GM12878 (cell line): ENCODE measurements at regions not wholly inside any gene's neighbourhood (a gene's known extent, or its start where the extent isn't known, plus 50 kb on each side); places are given as distances from the start of the nearest gene placed in this dataset.

Experiments
- ATAC-seq: fragments of 200-7000 bp; cut with Tn5 transposase; 3 replicates; pipeline ENCODE4 v1.9.1; 2020; ENCODE audit warnings: mild to moderate bottlenecking, moderate library complexity
- BruUV-seq: library from RNA; stranded (reverse); fragments of 400-500 nt; replicated peaks from 2 replicates; lab custom pipeline; 2021; lab: Mats Ljungman, UMichigan
- CTCF ChIA-PET: fragments of 300-600 bp; sonication (Branson Sonifier 250); formaldehyde crosslinking; extraction: SDS; loops from one replicate; lab custom pipeline; 2021; ENCODE audit warnings: inconsistent platforms; lab: Yijun Ruan, JAX
- POLR2A ChIA-PET: fragments of 350-600 bp; formaldehyde crosslinking; extraction: SDS; loops from one replicate; lab custom pipeline; 2021; ENCODE audit warnings: inconsistent platforms; lab: Charles Lee
- RAD21 ChIA-PET: fragments of 300-600 bp; sonication (Branson Sonifier 250); formaldehyde crosslinking; loops from one replicate; lab custom pipeline; 2023; ENCODE audit warnings: antibody characterized with exemption; ENCODE audit not compliant: unreplicated experiment; lab: Charles Lee
- SMC1A ChIA-PET: fragments of 300-600 bp; sonication (Branson Sonifier 250); formaldehyde crosslinking; loops from one replicate; lab custom pipeline; 2023; ENCODE audit not compliant: unreplicated experiment, uncharacterized antibody; lab: Charles Lee
- DNase-seq: peaks from one replicate; pipeline ENCODE4 v3.0.0-alpha.2; 2011; ENCODE audit warnings: low read depth, low spot score
- FAIRE-seq: peaks from 3 replicates; lab custom pipeline; 2011; peaks lifted over from hg19 to GRCh38; lab: Jason Lieb, UNC
- H2AFZ ChIP-seq: 2 replicates; pipeline ENCODE4 v1.6.0; 2011; ENCODE audit warnings: low read depth, low read length, control low read depth; ENCODE audit not compliant: control insufficient read depth
- H3K27ac ChIP-seq: 2 replicates; pipeline ENCODE4 v1.5.1; 2011; ENCODE audit warnings: control low read depth; ENCODE audit not compliant: control insufficient read depth, insufficient read depth
- H3K27me3 ChIP-seq, 2 experiments: replicated peaks in 1 of 2; 2 replicates each; pipeline versions ENCODE4 v1.6.0 to v1.6.1; 2011; ENCODE audit warnings: low read length in 1 of 2; ENCODE audit not compliant: control insufficient read depth in 2 of 2, insufficient read depth in 2 of 2
- H3K36me3 ChIP-seq, 2 experiments: 2 replicates each; pipeline ENCODE4 v1.5.1; 2011; ENCODE audit warnings: low read length in 1 of 2; ENCODE audit not compliant: control insufficient read depth in 2 of 2, insufficient read depth in 2 of 2
- H3K4me1 ChIP-seq: 2 replicates; pipeline ENCODE4 v1.6.1; 2011; ENCODE audit warnings: mild to moderate bottlenecking, low read length, moderate library complexity, mixed read lengths; ENCODE audit not compliant: control insufficient read depth, insufficient read depth
- H3K4me2 ChIP-seq: 2 replicates; pipeline ENCODE4 v1.6.0; 2011; ENCODE audit warnings: control low read depth; ENCODE audit not compliant: control insufficient read depth, insufficient read depth
- H3K4me3 ChIP-seq: fragments of 200-600 bp; sonication (generic); 2 replicates; pipeline ENCODE4 v1.5.1; 2016
- H3K79me2 ChIP-seq: 2 replicates; pipeline ENCODE4 v1.6.0; 2011; ENCODE audit warnings: low read length; ENCODE audit not compliant: control insufficient read depth, insufficient read depth
- H3K9ac ChIP-seq: 2 replicates; pipeline ENCODE4 v1.8.0; 2011; ENCODE audit warnings: low read length, control low read depth, mixed read lengths; ENCODE audit not compliant: control insufficient read depth, insufficient read depth
- H3K9me3 ChIP-seq: replicated peaks from 3 replicates; pipeline ENCODE4 v1.5.1; 2011; ENCODE audit warnings: mild to moderate bottlenecking, low read length; ENCODE audit not compliant: control insufficient read depth, insufficient read depth
- H4K20me1 ChIP-seq: 2 replicates; pipeline ENCODE4 v1.6.0; 2011; ENCODE audit not compliant: control insufficient read depth, insufficient read depth
- BCL11A ChIP-seq: IDR thresholded peaks from 2 replicates; pipeline ENCODE4 v1.6.1; 2011; ENCODE audit warnings: low read depth, low read length
- NR2C2 ChIP-seq: IDR thresholded peaks from 2 replicates; pipeline ENCODE4 v1.6.1; 2011; ENCODE audit warnings: borderline replicate concordance, low read depth; ENCODE audit not compliant: control insufficient read depth, insufficient read length
- PBX3 ChIP-seq: IDR thresholded peaks from 2 replicates; pipeline ENCODE4 v1.6.1; 2011; ENCODE audit warnings: mild to moderate bottlenecking, low read depth, low read length, moderate library complexity; ENCODE audit not compliant: insufficient replicate concordance
- REST ChIP-seq: IDR thresholded peaks from 2 replicates; pipeline ENCODE4 v1.6.1; 2012; ENCODE audit warnings: mild to moderate bottlenecking, low read depth, low read length
- SRF ChIP-seq, 2 experiments: IDR thresholded peaks; 2 replicates each; pipeline ENCODE4 v1.6.1; 2011; ENCODE audit warnings: low read depth in 2 of 2, low read length in 2 of 2, mild to moderate bottlenecking in 1 of 2, moderate library complexity in 1 of 2
- SUPT20H ChIP-seq: IDR thresholded peaks from 2 replicates; pipeline ENCODE4 v1.6.1; 2011; ENCODE audit warnings: low read depth, mild to moderate bottlenecking, low read length, moderate library complexity, borderline replicate concordance; ENCODE audit not compliant: control insufficient read depth
- WGBS: methylation state at CpG from one replicate; pipeline ENCODE4 v1.1.6; 2016; ENCODE audit warnings: low lambda C conversion rate; ENCODE audit not compliant: insufficient replicate concordance, insufficient coverage; ENCODE audit errors: missing lambda C conversion rate; 5-methylcytosine and 5-hydroxymethylcytosine counted together
- in situ Hi-C: fragments of 300-500 bp; cut with MboI; formaldehyde crosslinking; loops from 9 replicates; pipeline ENCODE4 v1.14.3; 2018; ENCODE audit warnings: mixed read lengths
- intact Hi-C: fragments of 100-400 bp; cut with micrococcal nuclease; formaldehyde crosslinking; loops from one replicate; pipeline ENCODE4 v1.14.2; 2022; ENCODE audit not compliant: unreplicated experiment
- TF ChIP-seq, protein P1 (sequence below): IDR thresholded peaks from 2 replicates; pipeline ENCODE4 v1.6.1; 2012; ENCODE audit warnings: improper control_type of control experiment, low read depth, low read length; ENCODE audit not compliant: insufficient replicate concordance

DNA sequence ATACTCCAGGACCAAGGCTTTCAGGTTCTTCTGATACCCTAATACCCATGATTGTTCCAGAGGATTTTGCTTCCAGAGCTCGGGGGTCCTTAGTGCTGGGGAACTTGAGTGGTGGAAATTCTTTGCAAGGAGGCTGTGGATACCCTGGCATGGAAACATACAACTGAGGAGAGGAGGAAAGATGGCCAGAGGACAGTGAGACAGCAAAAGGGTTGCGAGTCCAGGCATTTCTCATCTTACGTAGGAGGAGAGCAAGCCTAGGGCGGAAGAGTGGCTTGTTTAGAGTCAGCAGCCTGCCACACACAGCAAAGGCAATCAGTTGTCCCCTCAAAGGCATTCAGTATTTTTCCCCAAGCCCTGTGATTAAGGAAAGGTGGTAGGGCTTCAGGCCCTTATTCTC lies 73.5 kb downstream of the ADM start (continued):
- TF ChIP-seq, protein P1, sequence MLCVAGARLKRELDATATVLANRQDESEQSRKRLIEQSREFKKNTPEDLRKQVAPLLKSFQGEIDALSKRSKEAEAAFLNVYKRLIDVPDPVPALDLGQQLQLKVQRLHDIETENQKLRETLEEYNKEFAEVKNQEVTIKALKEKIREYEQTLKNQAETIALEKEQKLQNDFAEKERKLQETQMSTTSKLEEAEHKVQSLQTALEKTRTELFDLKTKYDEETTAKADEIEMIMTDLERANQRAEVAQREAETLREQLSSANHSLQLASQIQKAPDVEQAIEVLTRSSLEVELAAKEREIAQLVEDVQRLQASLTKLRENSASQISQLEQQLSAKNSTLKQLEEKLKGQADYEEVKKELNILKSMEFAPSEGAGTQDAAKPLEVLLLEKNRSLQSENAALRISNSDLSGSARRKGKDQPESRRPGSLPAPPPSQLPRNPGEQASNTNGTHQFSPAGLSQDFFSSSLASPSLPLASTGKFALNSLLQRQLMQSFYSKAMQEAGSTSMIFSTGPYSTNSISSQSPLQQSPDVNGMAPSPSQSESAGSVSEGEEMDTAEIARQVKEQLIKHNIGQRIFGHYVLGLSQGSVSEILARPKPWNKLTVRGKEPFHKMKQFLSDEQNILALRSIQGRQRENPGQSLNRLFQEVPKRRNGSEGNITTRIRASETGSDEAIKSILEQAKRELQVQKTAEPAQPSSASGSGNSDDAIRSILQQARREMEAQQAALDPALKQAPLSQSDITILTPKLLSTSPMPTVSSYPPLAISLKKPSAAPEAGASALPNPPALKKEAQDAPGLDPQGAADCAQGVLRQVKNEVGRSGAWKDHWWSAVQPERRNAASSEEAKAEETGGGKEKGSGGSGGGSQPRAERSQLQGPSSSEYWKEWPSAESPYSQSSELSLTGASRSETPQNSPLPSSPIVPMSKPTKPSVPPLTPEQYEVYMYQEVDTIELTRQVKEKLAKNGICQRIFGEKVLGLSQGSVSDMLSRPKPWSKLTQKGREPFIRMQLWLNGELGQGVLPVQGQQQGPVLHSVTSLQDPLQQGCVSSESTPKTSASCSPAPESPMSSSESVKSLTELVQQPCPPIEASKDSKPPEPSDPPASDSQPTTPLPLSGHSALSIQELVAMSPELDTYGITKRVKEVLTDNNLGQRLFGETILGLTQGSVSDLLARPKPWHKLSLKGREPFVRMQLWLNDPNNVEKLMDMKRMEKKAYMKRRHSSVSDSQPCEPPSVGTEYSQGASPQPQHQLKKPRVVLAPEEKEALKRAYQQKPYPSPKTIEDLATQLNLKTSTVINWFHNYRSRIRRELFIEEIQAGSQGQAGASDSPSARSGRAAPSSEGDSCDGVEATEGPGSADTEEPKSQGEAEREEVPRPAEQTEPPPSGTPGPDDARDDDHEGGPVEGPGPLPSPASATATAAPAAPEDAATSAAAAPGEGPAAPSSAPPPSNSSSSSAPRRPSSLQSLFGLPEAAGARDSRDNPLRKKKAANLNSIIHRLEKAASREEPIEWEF: no peak
- no peak for TF ChIP-seq BCL11A
- no peak for TF ChIP-seq SUPT20H
- no peak for TF ChIP-seq PBX3
- no peak for TF ChIP-seq SRF (IDR thresholded peaks at IDR 0.05; ENCODE audit: low read depth in 2 of 2, low read length in 2 of 2)

DNA sequence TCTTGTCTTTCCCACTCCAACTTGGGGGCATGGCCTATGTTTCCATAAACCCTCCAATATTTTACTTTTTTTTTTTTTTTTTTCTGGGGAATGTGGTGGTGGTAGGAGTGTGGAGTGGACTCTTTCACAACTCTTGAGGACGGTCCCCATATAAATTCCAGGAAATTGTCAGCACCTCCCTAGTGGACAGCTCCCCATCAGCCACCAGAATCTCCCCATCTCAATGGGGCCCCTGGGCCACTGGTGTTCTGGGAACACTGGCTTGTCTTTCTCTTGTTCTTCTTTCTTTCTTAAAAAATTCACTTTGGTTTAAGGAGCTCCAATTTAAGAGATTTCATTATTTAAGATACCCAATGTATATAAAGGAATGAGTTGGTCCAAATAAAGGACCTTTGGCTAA lies 74.1 kb downstream of the ADM start:
- no peaks in the 10 kb centered on the region; the same call in 2 of the 3 replicates for H3K9me3 ChIP-seq
- 38% methylated on average over 1 of the region's 1 CpG for WGBS
- FAIRE-seq (no peak), ATAC-seq (no peak), DNase-seq (no peak)
- RAD21 ChIA-PET: no interaction called here
- intact Hi-C loops: no loop called here
- no peak overlapping the region for H3K4me3 ChIP-seq
- CTCF ChIA-PET: interaction anchor here (0.9 to 1.5 kb wide), 3 partner anchors 13 to 25 kb away, joined by 3 to 4 read pairs (median 3); no protein-coding TSS in a partner anchor
- no peaks in the 10 kb centered on the region for H3K36me3 ChIP-seq
- no peak overlapping the region for H3K27ac ChIP-seq
- no peak for TF ChIP-seq NR2C2
- TF ChIP-seq REST: peak; percentile 81
- BruUV-seq: no TSS peak
- POLR2A ChIA-PET: no interaction called here
- H3K4me1 ChIP-seq: no peaks in the 10 kb centered on the region
- no peaks in the 10 kb centered on the region for H4K20me1 ChIP-seq
- SMC1A ChIA-PET: no interaction called here
- in situ Hi-C loops: no loop called here
- no peak overlapping the region for H3K9ac ChIP-seq
- no peaks in the 10 kb centered on the region for H3K79me2 ChIP-seq
- H3K4me2 ChIP-seq: no peak overlapping the region
- H2AFZ ChIP-seq: no peak overlapping the region
- no peaks in the 10 kb centered on the region; a peak in 1 of 4 replicates for H3K27me3 ChIP-seq
